Lower lobe of right lung (tissue), 2 donors: ENCODE measurements at regions not wholly inside any gene's neighbourhood (a gene's known extent, or its start where the extent isn't known, plus 50 kb on each side); places are given as distances from the start of the nearest gene placed in this dataset.

Source experiments
- ATAC-seq, 2 donors: fragments of 200-7000 bp; cut with Tn5 transposase; one replicate each; pipeline ENCODE4 v1.9.1; 2020 to 2022; ENCODE audit warnings: mild to moderate bottlenecking in 2 of 2, moderate library complexity in 2 of 2
- DNase-seq: peaks from one replicate; pipeline ENCODE4 v3.0.0-alpha.2; 2020
- H3K27ac ChIP-seq: fragments of 200-600 bp; one replicate; pipeline ENCODE4 v1.8.0; 2022
- H3K27me3 ChIP-seq: fragments of 200-600 bp; one replicate; pipeline ENCODE4 v1.8.0; 2022; ENCODE audit warnings: low read depth
- H3K36me3 ChIP-seq: fragments of 200-600 bp; one replicate; pipeline ENCODE4 v1.8.0; 2022; ENCODE audit warnings: mild to moderate bottlenecking
- H3K4me1 ChIP-seq: fragments of 200-600 bp; one replicate; pipeline ENCODE4 v1.8.0; 2022
- H3K4me3 ChIP-seq: fragments of 200-600 bp; one replicate; pipeline ENCODE4 v1.8.0; 2022; ENCODE audit warnings: mild to moderate bottlenecking
- H3K9me3 ChIP-seq: fragments of 200-600 bp; one replicate; pipeline ENCODE4 v1.8.0; 2022
- intact Hi-C: fragments of 100-400 bp; cut with DNase I; formaldehyde crosslinking; loops from one replicate; pipeline ENCODE4 v1.11.0; 2022
- TF ChIP-seq, protein P1 (sequence below): fragments of 200-600 bp; IDR thresholded peaks from one replicate; pipeline ENCODE4 v1.8.0; 2022; ENCODE audit warnings: antibody characterized with exemption, mild to moderate bottlenecking
- donor health status: DM: no; HTN: yes; CAD: no; lungs with severe emphysema.

GRCh38 chr2:216305574-216305973 is 66.7 kb downstream of the MARCHF4 start:
- Histone ChIP-seq H3K27me3 (no peaks in the 10 kb centered on the region), H3K9me3 (no peaks in the 10 kb centered on the region), H3K36me3 (no peaks in the 10 kb centered on the region), H3K27ac (no peak overlapping the region), H3K4me1 (no peaks in the 10 kb centered on the region), H3K4me3 (no peak overlapping the region)
- no peak for ATAC-seq
- intact Hi-C loops = no loop called here
- TF ChIP-seq, protein P1, sequence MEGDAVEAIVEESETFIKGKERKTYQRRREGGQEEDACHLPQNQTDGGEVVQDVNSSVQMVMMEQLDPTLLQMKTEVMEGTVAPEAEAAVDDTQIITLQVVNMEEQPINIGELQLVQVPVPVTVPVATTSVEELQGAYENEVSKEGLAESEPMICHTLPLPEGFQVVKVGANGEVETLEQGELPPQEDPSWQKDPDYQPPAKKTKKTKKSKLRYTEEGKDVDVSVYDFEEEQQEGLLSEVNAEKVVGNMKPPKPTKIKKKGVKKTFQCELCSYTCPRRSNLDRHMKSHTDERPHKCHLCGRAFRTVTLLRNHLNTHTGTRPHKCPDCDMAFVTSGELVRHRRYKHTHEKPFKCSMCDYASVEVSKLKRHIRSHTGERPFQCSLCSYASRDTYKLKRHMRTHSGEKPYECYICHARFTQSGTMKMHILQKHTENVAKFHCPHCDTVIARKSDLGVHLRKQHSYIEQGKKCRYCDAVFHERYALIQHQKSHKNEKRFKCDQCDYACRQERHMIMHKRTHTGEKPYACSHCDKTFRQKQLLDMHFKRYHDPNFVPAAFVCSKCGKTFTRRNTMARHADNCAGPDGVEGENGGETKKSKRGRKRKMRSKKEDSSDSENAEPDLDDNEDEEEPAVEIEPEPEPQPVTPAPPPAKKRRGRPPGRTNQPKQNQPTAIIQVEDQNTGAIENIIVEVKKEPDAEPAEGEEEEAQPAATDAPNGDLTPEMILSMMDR = no peak
- no peak for DNase-seq

DNA sequence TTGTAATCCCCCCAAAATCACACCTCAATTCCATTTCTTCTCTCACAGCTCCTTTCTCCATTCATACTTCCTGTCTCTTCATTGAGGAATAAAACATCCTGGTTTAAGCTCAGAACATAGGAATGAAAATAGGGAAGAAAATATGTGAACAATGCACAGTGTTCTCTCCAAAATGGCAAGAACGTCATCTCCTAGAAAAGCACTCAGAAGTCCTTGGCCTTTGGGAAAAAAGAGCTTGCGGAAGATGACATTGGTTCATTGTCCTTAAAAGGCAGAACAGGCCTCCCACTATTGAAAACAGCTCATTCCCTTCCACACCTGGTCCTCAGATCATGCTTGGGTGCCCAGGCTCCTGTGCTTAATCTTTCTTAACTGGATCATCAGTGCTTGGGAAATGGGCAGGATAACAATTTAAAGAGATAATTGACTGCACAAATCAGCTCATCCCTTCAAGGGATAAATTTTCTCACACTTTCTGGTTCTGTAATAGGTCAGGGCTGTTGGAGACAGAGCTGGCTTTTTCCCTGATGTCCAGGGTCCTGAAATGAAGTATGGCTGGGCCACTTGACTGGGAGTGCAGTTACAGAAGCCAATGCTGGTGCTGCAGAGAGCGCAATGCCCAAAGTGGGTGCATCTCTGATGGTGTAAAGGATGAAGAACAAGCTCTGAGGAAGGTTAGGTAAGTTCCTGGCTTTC is 69.2 kb downstream of the MARCHF4 start:
- intact Hi-C loops = no loop called here
- no peak for ATAC-seq
- Histone ChIP-seq H3K4me1 (no peaks in the 10 kb centered on the region), H3K27me3 (no peaks in the 10 kb centered on the region), H3K27ac (no peak overlapping the region), H3K9me3 (no peaks in the 10 kb centered on the region), H3K36me3 (no peaks in the 10 kb centered on the region), H3K4me3 (no peak overlapping the region)
- no peak for DNase-seq
- TF ChIP-seq, protein P1 = no peak

DNA sequence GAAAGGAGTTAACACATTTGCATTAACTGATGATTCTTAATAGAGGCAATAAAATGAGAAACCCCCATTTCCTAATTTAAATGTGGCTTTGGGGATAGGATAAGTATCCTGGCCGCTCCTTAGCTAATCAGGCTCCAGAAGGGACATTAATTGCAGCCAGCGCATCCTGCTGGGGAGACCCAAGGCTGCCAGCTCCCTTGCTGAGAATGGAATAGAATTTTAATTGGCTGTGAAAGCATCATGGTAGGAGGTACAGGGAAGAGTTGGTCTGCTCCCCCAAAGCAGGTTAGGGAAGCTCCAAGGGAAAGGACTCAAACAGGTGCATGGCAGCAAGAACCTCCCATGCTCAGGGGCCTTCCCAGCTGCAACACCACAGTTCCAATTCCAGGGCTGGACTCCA is 71.4 kb downstream of the MARCHF4 start:
- intact Hi-C loops = no loop called here
- DNase-seq (no peak), ATAC-seq (no peak)
- Histone ChIP-seq H3K9me3 (no peaks in the 10 kb centered on the region), H3K27ac (no peak overlapping the region), H3K4me1 (no peaks in the 10 kb centered on the region), H3K4me3 (no peak overlapping the region), H3K36me3 (no peaks in the 10 kb centered on the region), H3K27me3 (no peaks in the 10 kb centered on the region)
- TF ChIP-seq, protein P1 = no peak

GRCh38 chr2:216299588-216299987 is 72.7 kb downstream of the MARCHF4 start:
- TF ChIP-seq, protein P1 = no peak
- H3K9me3 ChIP-seq = no peaks in the 10 kb centered on the region
- ATAC-seq (no peak), DNase-seq (no peak)
- H3K27ac ChIP-seq = no peak overlapping the region
- H3K4me3 ChIP-seq = no peak overlapping the region
- no peaks in the 10 kb centered on the region for H3K4me1 ChIP-seq
- intact Hi-C loops = no loop called here
- no peaks in the 10 kb centered on the region for H3K27me3 ChIP-seq
- H3K36me3 ChIP-seq = no peaks in the 10 kb centered on the region

GRCh38 chr2:216298719-216299495 is 73.4 kb downstream of the MARCHF4 start:
- no peak for DNase-seq
- no peaks in the 10 kb centered on the region for H3K9me3 ChIP-seq
- H3K4me1 ChIP-seq = no peaks in the 10 kb centered on the region
- ATAC-seq = no peak
- H3K27ac ChIP-seq = no peak overlapping the region
- intact Hi-C loops = no loop called here
- H3K36me3 ChIP-seq = no peaks in the 10 kb centered on the region
- H3K4me3 ChIP-seq = no peak overlapping the region
- TF ChIP-seq, protein P1 = no peak
- H3K27me3 ChIP-seq = no peaks in the 10 kb centered on the region
